SK-N-SH treated with all-trans-retinoic acid at 6 μM for 48 hours (cell line): ENCODE measurements at regions not wholly inside any gene's neighbourhood (a gene's known extent, or its start where the extent isn't known, plus 50 kb on each side); places are given as distances from the start of the nearest gene placed in this dataset.

Source experiments
- ARNTL ChIP-seq: fragments of 450-650 bp; formaldehyde crosslinking; IDR thresholded peaks from 2 replicates; pipeline ENCODE4 v1.5.0; 2020; ENCODE audit warnings: low read depth, mild to moderate bottlenecking, moderate library complexity, borderline replicate concordance
- CSRNP3 ChIP-seq: fragments of 250-450 bp; sonication (Bioruptor Pico); IDR thresholded peaks from 2 replicates; pipeline ENCODE4 v1.5.1; 2021; ENCODE audit warnings: mild to moderate bottlenecking, moderate library complexity
- ESRRG ChIP-seq: fragments of 250-450 bp; sonication (Bioruptor Pico); IDR thresholded peaks from 2 replicates; pipeline ENCODE4 v1.6.1; 2021; ENCODE audit warnings: mild to moderate bottlenecking
- OSR1 ChIP-seq: fragments of 250-450 bp; sonication (Bioruptor Pico); IDR thresholded peaks from 2 replicates; pipeline ENCODE4 v1.8.0; 2022; ENCODE audit warnings: moderate library complexity, mild to moderate bottlenecking, inconsistent platforms
- RARB ChIP-seq: fragments of 250-450 bp; sonication (Bioruptor Pico); IDR thresholded peaks from 2 replicates; pipeline ENCODE4 v1.8.0; 2021; ENCODE audit warnings: mild to moderate bottlenecking, moderate library complexity
- SNAI2 ChIP-seq: fragments of 250-450 bp; sonication (Bioruptor Pico); IDR thresholded peaks from 2 replicates; pipeline ENCODE4 v1.5.0; 2020; ENCODE audit warnings: mild to moderate bottlenecking, moderate library complexity
- TCF4 ChIP-seq: fragments of 250-450 bp; sonication (Bioruptor Pico); IDR thresholded peaks from 2 replicates; pipeline ENCODE4 v1.8.0; 2021; ENCODE audit warnings: mild to moderate bottlenecking, moderate library complexity, borderline replicate concordance
- ZFP3 ChIP-seq: fragments of 250-450 bp; sonication (Bioruptor Pico); IDR thresholded peaks from 2 replicates; pipeline ENCODE4 v1.5.0; 2020; ENCODE audit warnings: mild to moderate bottlenecking, moderate library complexity
- TF ChIP-seq, protein P1 (sequence below): fragments of 250-450 bp; sonication (Bioruptor Pico); IDR thresholded peaks from 2 replicates; pipeline ENCODE4 v1.8.0; 2020; ENCODE audit warnings: mild to moderate bottlenecking, moderate library complexity, borderline replicate concordance

GRCh38 chr7:46463170-46463569 lies 542.1 kb upstream of the IGFBP3 start:
- TF ChIP-seq OSR1 (CRISPR knock-in tag) = no peak
- no peak for TF ChIP-seq ZFP3
- no peak for TF ChIP-seq RARB (CRISPR knock-in tag)
- TF ChIP-seq TCF4 (CRISPR knock-in tag) = no peak
- no peak for TF ChIP-seq SNAI2 (CRISPR knock-in tag)
- TF ChIP-seq CSRNP3 (CRISPR knock-in tag) = no peak
- TF ChIP-seq ARNTL = no peak
- no peak for TF ChIP-seq ESRRG
- TF ChIP-seq, protein P1, sequence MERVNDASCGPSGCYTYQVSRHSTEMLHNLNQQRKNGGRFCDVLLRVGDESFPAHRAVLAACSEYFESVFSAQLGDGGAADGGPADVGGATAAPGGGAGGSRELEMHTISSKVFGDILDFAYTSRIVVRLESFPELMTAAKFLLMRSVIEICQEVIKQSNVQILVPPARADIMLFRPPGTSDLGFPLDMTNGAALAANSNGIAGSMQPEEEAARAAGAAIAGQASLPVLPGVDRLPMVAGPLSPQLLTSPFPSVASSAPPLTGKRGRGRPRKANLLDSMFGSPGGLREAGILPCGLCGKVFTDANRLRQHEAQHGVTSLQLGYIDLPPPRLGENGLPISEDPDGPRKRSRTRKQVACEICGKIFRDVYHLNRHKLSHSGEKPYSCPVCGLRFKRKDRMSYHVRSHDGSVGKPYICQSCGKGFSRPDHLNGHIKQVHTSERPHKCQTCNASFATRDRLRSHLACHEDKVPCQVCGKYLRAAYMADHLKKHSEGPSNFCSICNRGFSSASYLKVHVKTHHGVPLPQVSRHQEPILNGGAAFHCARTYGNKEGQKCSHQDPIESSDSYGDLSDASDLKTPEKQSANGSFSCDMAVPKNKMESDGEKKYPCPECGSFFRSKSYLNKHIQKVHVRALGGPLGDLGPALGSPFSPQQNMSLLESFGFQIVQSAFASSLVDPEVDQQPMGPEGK (CRISPR knock-in tag) = no peak
